ENCODE measurements at regions not wholly inside any gene's neighbourhood (a gene's known extent, or its start where the extent isn't known, plus 50 kb on each side); places are given as distances from the start of the nearest gene placed in this dataset.

DNA sequence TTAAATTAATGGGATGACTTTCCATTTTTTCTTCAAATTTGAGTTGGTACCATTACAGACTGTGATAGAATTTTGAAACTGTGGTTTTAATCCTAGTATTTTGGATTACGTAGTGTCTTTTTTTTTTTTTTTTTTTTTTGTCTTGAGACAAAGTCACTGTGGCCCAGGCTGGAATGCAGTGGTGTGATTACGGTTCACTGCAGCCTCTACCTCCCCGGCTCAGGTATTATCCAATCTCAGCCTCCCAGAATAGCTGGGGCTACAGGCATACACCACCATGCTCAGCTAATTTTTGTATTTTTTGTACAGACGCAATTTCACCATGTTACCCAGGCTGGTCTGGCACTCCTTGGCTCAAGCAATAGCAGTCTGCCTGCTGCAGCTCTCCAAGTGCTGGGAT lies 87.1 kb downstream of the SOX4 start:
- no peak for DNase-seq (ENCODE audit: low spot score)
- Histone ChIP-seq H3K27me3 (ENCODE audit: control insufficient read depth in 4 of 4, insufficient read depth in 4 of 4, low read length in 3 of 4) (no peaks in the 10 kb centered on the region), H3K36me3 (ENCODE audit: control insufficient read depth in 4 of 4, insufficient read depth in 3 of 4, low read depth in 1 of 4, low read length in 3 of 4) (no peaks in the 10 kb centered on the region), H3K27ac (ENCODE audit: low read depth in 1 of 2, low read length in 2 of 2) (no peak overlapping the region), H3K9me3 (ENCODE audit: control insufficient read depth in 4 of 4, low read length in 3 of 4) (no peaks in the 10 kb centered on the region), H3K4me1 (ENCODE audit: control insufficient read depth in 4 of 4, insufficient read depth in 4 of 4, low read length in 3 of 4) (no peaks in the 10 kb centered on the region), H3K9ac (ENCODE audit: low read depth in 1 of 2, low read length in 2 of 2) (no peak overlapping the region), H3K4me3 (ENCODE audit: low read depth in 1 of 3, low read length in 3 of 3) (no peak overlapping the region)
- TF ChIP-seq, protein P1, sequence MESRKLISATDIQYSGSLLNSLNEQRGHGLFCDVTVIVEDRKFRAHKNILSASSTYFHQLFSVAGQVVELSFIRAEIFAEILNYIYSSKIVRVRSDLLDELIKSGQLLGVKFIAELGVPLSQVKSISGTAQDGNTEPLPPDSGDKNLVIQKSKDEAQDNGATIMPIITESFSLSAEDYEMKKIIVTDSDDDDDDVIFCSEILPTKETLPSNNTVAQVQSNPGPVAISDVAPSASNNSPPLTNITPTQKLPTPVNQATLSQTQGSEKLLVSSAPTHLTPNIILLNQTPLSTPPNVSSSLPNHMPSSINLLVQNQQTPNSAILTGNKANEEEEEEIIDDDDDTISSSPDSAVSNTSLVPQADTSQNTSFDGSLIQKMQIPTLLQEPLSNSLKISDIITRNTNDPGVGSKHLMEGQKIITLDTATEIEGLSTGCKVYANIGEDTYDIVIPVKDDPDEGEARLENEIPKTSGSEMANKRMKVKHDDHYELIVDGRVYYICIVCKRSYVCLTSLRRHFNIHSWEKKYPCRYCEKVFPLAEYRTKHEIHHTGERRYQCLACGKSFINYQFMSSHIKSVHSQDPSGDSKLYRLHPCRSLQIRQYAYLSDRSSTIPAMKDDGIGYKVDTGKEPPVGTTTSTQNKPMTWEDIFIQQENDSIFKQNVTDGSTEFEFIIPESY (IDR thresholded peaks at IDR 0.05): no peak
- TF ChIP-seq JUND (IDR thresholded peaks at IDR 0.05): no peak
- no peak for TF ChIP-seq SP1 (IDR thresholded peaks at IDR 0.05)
- TF ChIP-seq HNF4G (IDR thresholded peaks at IDR 0.05): no peak
- TF ChIP-seq NR2F2 (IDR thresholded peaks at IDR 0.05): no peak
- TF ChIP-seq, protein P2, sequence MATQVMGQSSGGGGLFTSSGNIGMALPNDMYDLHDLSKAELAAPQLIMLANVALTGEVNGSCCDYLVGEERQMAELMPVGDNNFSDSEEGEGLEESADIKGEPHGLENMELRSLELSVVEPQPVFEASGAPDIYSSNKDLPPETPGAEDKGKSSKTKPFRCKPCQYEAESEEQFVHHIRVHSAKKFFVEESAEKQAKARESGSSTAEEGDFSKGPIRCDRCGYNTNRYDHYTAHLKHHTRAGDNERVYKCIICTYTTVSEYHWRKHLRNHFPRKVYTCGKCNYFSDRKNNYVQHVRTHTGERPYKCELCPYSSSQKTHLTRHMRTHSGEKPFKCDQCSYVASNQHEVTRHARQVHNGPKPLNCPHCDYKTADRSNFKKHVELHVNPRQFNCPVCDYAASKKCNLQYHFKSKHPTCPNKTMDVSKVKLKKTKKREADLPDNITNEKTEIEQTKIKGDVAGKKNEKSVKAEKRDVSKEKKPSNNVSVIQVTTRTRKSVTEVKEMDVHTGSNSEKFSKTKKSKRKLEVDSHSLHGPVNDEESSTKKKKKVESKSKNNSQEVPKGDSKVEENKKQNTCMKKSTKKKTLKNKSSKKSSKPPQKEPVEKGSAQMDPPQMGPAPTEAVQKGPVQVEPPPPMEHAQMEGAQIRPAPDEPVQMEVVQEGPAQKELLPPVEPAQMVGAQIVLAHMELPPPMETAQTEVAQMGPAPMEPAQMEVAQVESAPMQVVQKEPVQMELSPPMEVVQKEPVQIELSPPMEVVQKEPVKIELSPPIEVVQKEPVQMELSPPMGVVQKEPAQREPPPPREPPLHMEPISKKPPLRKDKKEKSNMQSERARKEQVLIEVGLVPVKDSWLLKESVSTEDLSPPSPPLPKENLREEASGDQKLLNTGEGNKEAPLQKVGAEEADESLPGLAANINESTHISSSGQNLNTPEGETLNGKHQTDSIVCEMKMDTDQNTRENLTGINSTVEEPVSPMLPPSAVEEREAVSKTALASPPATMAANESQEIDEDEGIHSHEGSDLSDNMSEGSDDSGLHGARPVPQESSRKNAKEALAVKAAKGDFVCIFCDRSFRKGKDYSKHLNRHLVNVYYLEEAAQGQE (IDR thresholded peaks at IDR 0.05): no peak
- TF ChIP-seq FOXA2 (IDR thresholded peaks at IDR 0.05): no peak
- no peak for TF ChIP-seq RAD21 (IDR thresholded peaks at IDR 0.05)
- no peak for TF ChIP-seq HNF4A (conservative IDR thresholded peaks at IDR 0.05)
- no peak for TF ChIP-seq FOXA1 (IDR thresholded peaks at IDR 0.05)
- 95% methylated on average over 4 of the region's 4 CpGs for WGBS

DNA sequence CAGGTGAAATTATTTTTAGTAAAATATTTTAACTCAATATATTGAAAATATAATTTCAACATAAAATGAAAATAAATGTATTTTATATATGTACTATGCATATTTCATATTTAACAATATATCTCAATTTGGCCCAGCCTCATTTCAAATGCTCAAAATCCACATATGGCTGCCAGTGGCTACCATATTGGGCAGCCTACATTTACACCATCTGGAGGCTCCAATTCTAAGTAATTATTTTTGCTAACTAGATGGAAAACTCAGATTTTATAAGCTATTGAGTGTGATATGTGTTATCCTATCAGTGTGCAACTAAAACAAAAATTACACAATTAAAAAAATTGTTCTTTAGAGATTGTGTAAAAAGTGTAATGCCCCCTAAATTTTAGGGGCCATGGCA lies 96.9 kb downstream of the SOX4 start:
- no peaks in the 10 kb centered on the region for H3K27me3 ChIP-seq (ENCODE audit: control insufficient read depth in 4 of 4, insufficient read depth in 4 of 4, low read length in 3 of 4)
- TF ChIP-seq RAD21 (IDR thresholded peaks at IDR 0.05): no peak
- TF ChIP-seq JUND (IDR thresholded peaks at IDR 0.05): no peak
- no peak for TF ChIP-seq SP1 (IDR thresholded peaks at IDR 0.05)
- TF ChIP-seq FOXA2 (IDR thresholded peaks at IDR 0.05): no peak
- TF ChIP-seq EGR1 (IDR thresholded peaks at IDR 0.05; ENCODE audit: low read depth in 2 of 2): no peak
- TF ChIP-seq, protein P2 (IDR thresholded peaks at IDR 0.05): no peak
- no peak for TF ChIP-seq HNF4G (IDR thresholded peaks at IDR 0.05)
- no peak for TF ChIP-seq NR2F2 (IDR thresholded peaks at IDR 0.05)
- TF ChIP-seq, protein P3, sequence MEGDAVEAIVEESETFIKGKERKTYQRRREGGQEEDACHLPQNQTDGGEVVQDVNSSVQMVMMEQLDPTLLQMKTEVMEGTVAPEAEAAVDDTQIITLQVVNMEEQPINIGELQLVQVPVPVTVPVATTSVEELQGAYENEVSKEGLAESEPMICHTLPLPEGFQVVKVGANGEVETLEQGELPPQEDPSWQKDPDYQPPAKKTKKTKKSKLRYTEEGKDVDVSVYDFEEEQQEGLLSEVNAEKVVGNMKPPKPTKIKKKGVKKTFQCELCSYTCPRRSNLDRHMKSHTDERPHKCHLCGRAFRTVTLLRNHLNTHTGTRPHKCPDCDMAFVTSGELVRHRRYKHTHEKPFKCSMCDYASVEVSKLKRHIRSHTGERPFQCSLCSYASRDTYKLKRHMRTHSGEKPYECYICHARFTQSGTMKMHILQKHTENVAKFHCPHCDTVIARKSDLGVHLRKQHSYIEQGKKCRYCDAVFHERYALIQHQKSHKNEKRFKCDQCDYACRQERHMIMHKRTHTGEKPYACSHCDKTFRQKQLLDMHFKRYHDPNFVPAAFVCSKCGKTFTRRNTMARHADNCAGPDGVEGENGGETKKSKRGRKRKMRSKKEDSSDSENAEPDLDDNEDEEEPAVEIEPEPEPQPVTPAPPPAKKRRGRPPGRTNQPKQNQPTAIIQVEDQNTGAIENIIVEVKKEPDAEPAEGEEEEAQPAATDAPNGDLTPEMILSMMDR (IDR thresholded peaks at IDR 0.05; ENCODE audit: low read depth, low read length, missing input control): no peak
- TF ChIP-seq, protein P4, sequence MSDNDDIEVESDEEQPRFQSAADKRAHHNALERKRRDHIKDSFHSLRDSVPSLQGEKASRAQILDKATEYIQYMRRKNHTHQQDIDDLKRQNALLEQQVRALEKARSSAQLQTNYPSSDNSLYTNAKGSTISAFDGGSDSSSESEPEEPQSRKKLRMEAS (IDR thresholded peaks at IDR 0.05): no peak
- no peak for TF ChIP-seq RXRA (IDR thresholded peaks at IDR 0.05)
- no peak for TF ChIP-seq TAF1 (conservative IDR thresholded peaks at IDR 0.05)
- TF ChIP-seq HNF4A (conservative IDR thresholded peaks at IDR 0.05): no peak
- TF ChIP-seq, protein P5, sequence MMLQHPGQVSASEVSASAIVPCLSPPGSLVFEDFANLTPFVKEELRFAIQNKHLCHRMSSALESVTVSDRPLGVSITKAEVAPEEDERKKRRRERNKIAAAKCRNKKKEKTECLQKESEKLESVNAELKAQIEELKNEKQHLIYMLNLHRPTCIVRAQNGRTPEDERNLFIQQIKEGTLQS (IDR thresholded peaks at IDR 0.05): no peak
- TF ChIP-seq, protein P1 (IDR thresholded peaks at IDR 0.05): no peak
- TF ChIP-seq YY1 (IDR thresholded peaks at IDR 0.05): no peak
- no peak for TF ChIP-seq FOXA1 (IDR thresholded peaks at IDR 0.05)
- no peak overlapping the region for H3K4me3 ChIP-seq (ENCODE audit: low read depth in 1 of 3, low read length in 3 of 3)
- H3K9ac ChIP-seq (ENCODE audit: low read depth in 1 of 2, low read length in 2 of 2): no peak overlapping the region
- H3K36me3 ChIP-seq (ENCODE audit: control insufficient read depth in 4 of 4, insufficient read depth in 3 of 4, low read depth in 1 of 4, low read length in 3 of 4): no peaks in the 10 kb centered on the region
- peaks cover 0 to 6% (median 3%) of the 10 kb centered on the region in 4 donors for H3K9me3 ChIP-seq (ENCODE audit: control insufficient read depth in 4 of 4, low read length in 3 of 4)
- H3K27ac ChIP-seq (ENCODE audit: low read depth in 1 of 2, low read length in 2 of 2): no peak overlapping the region
- DNase-seq (ENCODE audit: low spot score): no peak
- H3K4me1 ChIP-seq (ENCODE audit: control insufficient read depth in 4 of 4, insufficient read depth in 4 of 4, low read length in 3 of 4): no peaks in the 10 kb centered on the region
